ENCODE measurements at regions not wholly inside any gene's neighbourhood (a gene's known extent, or its start where the extent isn't known, plus 50 kb on each side); places are given as distances from the start of the nearest gene placed in this dataset.

DNA sequence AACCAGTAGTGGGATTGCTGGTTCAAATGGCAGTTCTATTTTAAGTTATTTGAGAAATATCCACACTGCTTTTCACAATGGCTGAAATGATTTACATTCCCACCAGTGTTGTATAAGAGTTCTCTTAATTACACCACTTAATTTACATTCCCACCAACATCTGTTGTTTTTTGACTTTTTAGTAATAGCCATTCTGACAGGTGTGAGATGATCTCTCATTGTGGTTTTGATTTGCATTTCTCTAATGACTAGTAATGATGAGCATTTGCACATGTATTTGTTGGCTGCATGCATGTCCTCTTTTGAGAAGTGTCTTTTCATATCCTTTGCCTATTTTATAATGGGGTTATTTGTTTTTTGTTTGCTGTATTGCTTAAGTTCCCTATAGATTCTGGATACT is 688.3 kb downstream of the PRR16 start:
- TF ChIP-seq ZNF23 (CRISPR knock-in tag; IDR thresholded peaks at IDR 0.05) (no peak), ZNF121 (CRISPR knock-in tag; conservative IDR thresholded peaks at IDR 0.05) (no peak), BDP1 (IDR thresholded peaks at IDR 0.05; ENCODE audit: insufficient read depth, insufficient read length) (no peak), NCOR1 (IDR thresholded peaks at IDR 0.05) (no peak), MTA2 (IDR thresholded peaks at IDR 0.05; ENCODE audit: low read depth) (no peak), CHD2 (IDR thresholded peaks at IDR 0.05; ENCODE audit: low read depth, low read length) (no peak), ADNP (tag; IDR thresholded peaks at IDR 0.05) (no peak), POLR2AphosphoS5 (IDR thresholded peaks at IDR 0.05; ENCODE audit: control insufficient read depth, insufficient read depth, low read depth, low read length) (no peak), DACH1 (IDR thresholded peaks at IDR 0.05; ENCODE audit: partially characterized antibody) (no peak), HSF4 (CRISPR knock-in tag; IDR thresholded peaks at IDR 0.05; ENCODE audit: borderline replicate concordance) (no peak)
- TF ChIP-seq, protein P1, sequence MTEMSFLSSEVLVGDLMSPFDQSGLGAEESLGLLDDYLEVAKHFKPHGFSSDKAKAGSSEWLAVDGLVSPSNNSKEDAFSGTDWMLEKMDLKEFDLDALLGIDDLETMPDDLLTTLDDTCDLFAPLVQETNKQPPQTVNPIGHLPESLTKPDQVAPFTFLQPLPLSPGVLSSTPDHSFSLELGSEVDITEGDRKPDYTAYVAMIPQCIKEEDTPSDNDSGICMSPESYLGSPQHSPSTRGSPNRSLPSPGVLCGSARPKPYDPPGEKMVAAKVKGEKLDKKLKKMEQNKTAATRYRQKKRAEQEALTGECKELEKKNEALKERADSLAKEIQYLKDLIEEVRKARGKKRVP (CRISPR knock-in tag; IDR thresholded peaks at IDR 0.05) = no peak
- TF ChIP-seq, protein P2, sequence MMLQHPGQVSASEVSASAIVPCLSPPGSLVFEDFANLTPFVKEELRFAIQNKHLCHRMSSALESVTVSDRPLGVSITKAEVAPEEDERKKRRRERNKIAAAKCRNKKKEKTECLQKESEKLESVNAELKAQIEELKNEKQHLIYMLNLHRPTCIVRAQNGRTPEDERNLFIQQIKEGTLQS (IDR thresholded peaks at IDR 0.05) = no peak
- TF ChIP-seq, protein P2 (CRISPR knock-in tag; conservative IDR thresholded peaks at IDR 0.05) = no peak
- TF ChIP-seq, protein P3, sequence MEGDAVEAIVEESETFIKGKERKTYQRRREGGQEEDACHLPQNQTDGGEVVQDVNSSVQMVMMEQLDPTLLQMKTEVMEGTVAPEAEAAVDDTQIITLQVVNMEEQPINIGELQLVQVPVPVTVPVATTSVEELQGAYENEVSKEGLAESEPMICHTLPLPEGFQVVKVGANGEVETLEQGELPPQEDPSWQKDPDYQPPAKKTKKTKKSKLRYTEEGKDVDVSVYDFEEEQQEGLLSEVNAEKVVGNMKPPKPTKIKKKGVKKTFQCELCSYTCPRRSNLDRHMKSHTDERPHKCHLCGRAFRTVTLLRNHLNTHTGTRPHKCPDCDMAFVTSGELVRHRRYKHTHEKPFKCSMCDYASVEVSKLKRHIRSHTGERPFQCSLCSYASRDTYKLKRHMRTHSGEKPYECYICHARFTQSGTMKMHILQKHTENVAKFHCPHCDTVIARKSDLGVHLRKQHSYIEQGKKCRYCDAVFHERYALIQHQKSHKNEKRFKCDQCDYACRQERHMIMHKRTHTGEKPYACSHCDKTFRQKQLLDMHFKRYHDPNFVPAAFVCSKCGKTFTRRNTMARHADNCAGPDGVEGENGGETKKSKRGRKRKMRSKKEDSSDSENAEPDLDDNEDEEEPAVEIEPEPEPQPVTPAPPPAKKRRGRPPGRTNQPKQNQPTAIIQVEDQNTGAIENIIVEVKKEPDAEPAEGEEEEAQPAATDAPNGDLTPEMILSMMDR (IDR thresholded peaks at IDR 0.05 in 2 of 3, conservative IDR thresholded peaks at IDR 0.05 in 1 of 3; ENCODE audit: insufficient read depth in 2 of 3, low read depth in 1 of 3, low read length in 3 of 3) = no peak
- TF ChIP-seq, protein P4, sequence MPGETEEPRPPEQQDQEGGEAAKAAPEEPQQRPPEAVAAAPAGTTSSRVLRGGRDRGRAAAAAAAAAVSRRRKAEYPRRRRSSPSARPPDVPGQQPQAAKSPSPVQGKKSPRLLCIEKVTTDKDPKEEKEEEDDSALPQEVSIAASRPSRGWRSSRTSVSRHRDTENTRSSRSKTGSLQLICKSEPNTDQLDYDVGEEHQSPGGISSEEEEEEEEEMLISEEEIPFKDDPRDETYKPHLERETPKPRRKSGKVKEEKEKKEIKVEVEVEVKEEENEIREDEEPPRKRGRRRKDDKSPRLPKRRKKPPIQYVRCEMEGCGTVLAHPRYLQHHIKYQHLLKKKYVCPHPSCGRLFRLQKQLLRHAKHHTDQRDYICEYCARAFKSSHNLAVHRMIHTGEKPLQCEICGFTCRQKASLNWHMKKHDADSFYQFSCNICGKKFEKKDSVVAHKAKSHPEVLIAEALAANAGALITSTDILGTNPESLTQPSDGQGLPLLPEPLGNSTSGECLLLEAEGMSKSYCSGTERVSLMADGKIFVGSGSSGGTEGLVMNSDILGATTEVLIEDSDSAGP (CRISPR knock-in tag; IDR thresholded peaks at IDR 0.05) = no peak

Measured in K562 (cell line).